ENCODE measurements at regions not wholly inside any gene's neighbourhood (a gene's known extent, or its start where the extent isn't known, plus 50 kb on each side); places are given as distances from the start of the nearest gene placed in this dataset.

DNA sequence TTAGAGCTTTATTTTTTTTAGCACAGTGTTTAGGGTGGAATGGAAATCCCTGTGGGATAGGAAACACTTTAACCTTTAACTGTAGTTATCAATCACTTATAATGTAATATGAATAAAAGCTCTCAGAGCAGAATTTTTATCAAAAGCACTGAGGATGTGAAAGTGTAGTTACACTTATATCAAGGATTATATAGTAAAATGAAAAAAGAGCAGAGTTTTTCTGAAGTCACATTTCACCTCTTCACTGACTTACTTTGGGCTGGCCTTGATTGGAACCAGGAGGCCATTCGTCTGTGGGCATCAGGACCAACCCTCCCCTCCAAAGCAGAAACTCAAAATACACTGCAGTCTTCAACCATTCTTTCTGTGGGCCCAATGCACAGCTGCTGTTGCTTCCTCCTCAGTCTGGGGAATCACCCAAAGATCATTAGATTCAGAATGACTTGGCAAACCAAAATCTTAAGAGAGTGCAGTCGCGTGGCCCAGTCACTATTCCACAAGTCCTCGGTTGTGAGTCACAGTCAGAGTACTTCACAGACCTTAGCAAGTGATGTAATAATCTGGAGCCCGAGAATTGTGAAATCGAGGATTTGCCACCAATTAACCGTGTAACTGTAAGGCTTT, 132.6 kb upstream of the COL8A1 start:
- DNase-seq (ENCODE audit: low read depth) = peak; percentile 94
- TF ChIP-seq, protein P1, sequence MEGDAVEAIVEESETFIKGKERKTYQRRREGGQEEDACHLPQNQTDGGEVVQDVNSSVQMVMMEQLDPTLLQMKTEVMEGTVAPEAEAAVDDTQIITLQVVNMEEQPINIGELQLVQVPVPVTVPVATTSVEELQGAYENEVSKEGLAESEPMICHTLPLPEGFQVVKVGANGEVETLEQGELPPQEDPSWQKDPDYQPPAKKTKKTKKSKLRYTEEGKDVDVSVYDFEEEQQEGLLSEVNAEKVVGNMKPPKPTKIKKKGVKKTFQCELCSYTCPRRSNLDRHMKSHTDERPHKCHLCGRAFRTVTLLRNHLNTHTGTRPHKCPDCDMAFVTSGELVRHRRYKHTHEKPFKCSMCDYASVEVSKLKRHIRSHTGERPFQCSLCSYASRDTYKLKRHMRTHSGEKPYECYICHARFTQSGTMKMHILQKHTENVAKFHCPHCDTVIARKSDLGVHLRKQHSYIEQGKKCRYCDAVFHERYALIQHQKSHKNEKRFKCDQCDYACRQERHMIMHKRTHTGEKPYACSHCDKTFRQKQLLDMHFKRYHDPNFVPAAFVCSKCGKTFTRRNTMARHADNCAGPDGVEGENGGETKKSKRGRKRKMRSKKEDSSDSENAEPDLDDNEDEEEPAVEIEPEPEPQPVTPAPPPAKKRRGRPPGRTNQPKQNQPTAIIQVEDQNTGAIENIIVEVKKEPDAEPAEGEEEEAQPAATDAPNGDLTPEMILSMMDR (IDR thresholded peaks at IDR 0.05; ENCODE audit: insufficient read depth, low read length) = no peak
- no peak overlapping the region for H3K4me3 ChIP-seq (ENCODE audit: low read depth, low read length)

DNA sequence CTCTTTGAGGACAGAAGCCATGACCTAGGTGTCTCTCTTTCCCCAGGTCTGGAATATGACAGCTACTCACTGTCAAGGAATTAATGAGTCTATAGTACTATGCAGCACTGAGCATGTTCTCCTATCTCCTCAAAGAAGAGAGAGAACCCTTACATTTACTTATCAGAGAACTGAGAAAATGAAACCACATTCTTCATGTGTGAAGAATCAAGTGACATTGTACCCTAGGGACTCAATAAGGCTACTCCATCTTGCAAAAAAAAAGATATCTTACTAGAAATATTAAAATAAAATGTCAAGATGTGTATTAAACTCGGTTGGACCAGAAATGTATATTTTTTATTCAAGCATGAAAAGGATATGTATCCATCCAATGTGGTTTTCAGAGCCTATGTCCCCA, 133.2 kb upstream of the COL8A1 start:
- TF ChIP-seq, protein P1 (IDR thresholded peaks at IDR 0.05; ENCODE audit: insufficient read depth, low read length) = no peak
- DNase-seq (ENCODE audit: low read depth) = peak; percentile 26
- no peak overlapping the region for H3K4me3 ChIP-seq (ENCODE audit: low read depth, low read length)

GRCh38 chr3:99504258-99504657, 134.1 kb upstream of the COL8A1 start:
- H3K4me3 ChIP-seq (ENCODE audit: low read depth, low read length) = no peak overlapping the region
- peak; percentile 15 for DNase-seq (ENCODE audit: low read depth)
- TF ChIP-seq, protein P1 (IDR thresholded peaks at IDR 0.05; ENCODE audit: insufficient read depth, low read length) = no peak

DNA sequence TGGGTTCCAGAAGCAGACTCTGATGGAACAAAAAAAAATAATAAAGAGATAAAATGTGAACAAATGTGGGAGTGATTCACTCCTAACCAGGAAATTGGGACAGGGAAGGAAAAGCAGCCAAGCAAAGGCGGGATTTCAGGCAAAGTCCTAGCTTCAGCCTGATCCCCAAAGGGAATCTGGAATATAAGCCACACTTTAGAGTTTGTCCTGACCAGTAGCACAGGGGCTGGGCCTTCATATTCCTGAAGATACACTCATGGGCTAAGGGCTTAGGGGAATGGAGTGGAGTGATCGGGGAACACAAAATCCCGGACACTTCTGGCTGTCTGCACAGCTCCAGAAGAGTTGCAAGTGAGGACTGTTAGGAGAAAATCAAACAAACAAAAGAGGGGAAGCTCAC, 135.0 kb upstream of the COL8A1 start:
- H3K4me3 ChIP-seq (ENCODE audit: low read depth, low read length) = no peak overlapping the region
- DNase-seq (ENCODE audit: low read depth) = peak; percentile 42
- TF ChIP-seq, protein P1 (IDR thresholded peaks at IDR 0.05; ENCODE audit: insufficient read depth, low read length) = no peak

DNA sequence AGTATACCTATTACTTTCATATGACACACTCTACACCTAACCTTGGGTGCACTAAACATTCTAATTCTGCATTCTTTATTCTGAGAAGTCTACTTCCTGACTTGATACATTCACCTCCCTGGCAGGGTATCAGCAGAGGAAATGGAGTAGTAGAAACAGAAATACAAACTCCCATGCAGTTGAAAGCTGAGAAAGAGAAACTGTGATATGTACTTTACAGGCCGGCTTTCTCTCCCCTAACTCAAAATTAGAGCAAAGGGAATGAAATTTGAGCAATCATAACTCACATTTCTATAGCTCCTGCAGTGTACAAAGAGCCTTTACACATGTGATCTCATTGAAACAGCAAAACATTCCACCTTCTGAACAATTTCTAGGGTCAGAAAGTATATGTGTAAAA, 135.5 kb upstream of the COL8A1 start:
- TF ChIP-seq, protein P1 (IDR thresholded peaks at IDR 0.05; ENCODE audit: insufficient read depth, low read length) = no peak
- DNase-seq (ENCODE audit: low read depth) = no peak
- no peak overlapping the region for H3K4me3 ChIP-seq (ENCODE audit: low read depth, low read length)

- DNase-seq (ENCODE audit: low read depth) = no peak
- H3K4me3 ChIP-seq (ENCODE audit: low read depth, low read length) = no peak overlapping the region
- TF ChIP-seq, protein P1 (IDR thresholded peaks at IDR 0.05; ENCODE audit: insufficient read depth, low read length) = no peak
Observed at GRCh38 chr3:99500485-99500884, 137.9 kb upstream of the COL8A1 start.

Data from fibroblast of the aortic adventitia (primary cell).